ENCODE measurements at regions not wholly inside any gene's neighbourhood (a gene's known extent, or its start where the extent isn't known, plus 50 kb on each side); places are given as distances from the start of the nearest gene placed in this dataset.

- Histone ChIP-seq H3K27ac (ENCODE audit: low read depth in 2 of 2, low read length in 2 of 2) (no peak overlapping the region), H3K9ac (ENCODE audit: low read length in 3 of 3) (no peak overlapping the region), H3K4me1 (ENCODE audit: control insufficient read depth in 2 of 3, insufficient read depth in 2 of 3, low read depth in 1 of 3, low read length in 3 of 3) (no peaks in the 10 kb centered on the region), H3K4me3 (ENCODE audit: low read length in 3 of 3) (no peak overlapping the region), H3K9me3 (ENCODE audit: control insufficient read depth in 2 of 3, insufficient read depth in 1 of 3, low read length in 3 of 3) (no peaks in the 10 kb centered on the region), H3K27me3 (ENCODE audit: control insufficient read depth, insufficient read depth, low read length) (no peaks in the 10 kb centered on the region), H3K36me3 (ENCODE audit: control insufficient read depth in 2 of 3, insufficient read depth in 3 of 3, low read length in 3 of 3) (no peaks in the 10 kb centered on the region)
- TF ChIP-seq CTCF (IDR thresholded peaks at IDR 0.05; ENCODE audit: borderline replicate concordance, extremely low read depth, insufficient read depth): no peak
- DNase-seq: no peak
- FAIRE-seq: no peak
- intact Hi-C loops (cut with DNase I): no loop called here
Measured at GRCh38 chr5:162242416-162242815, 174.8 kb downstream of the GABRG2 start.

- intact Hi-C loops (cut with DNase I): no loop called here
- H3K36me3 ChIP-seq (ENCODE audit: control insufficient read depth in 2 of 3, insufficient read depth in 3 of 3, low read length in 3 of 3): no peaks in the 10 kb centered on the region
- H3K27me3 ChIP-seq (ENCODE audit: control insufficient read depth, insufficient read depth, low read length): no peaks in the 10 kb centered on the region
- H3K27ac ChIP-seq (ENCODE audit: low read depth in 2 of 2, low read length in 2 of 2): no peak overlapping the region
- DNase-seq (no peak), FAIRE-seq (no peak)
- no peaks in the 10 kb centered on the region for H3K9me3 ChIP-seq (ENCODE audit: control insufficient read depth in 2 of 3, insufficient read depth in 1 of 3, low read length in 3 of 3)
- TF ChIP-seq CTCF (IDR thresholded peaks at IDR 0.05; ENCODE audit: borderline replicate concordance, extremely low read depth, insufficient read depth): no peak
- H3K4me1 ChIP-seq (ENCODE audit: control insufficient read depth in 2 of 3, insufficient read depth in 2 of 3, low read depth in 1 of 3, low read length in 3 of 3): no peaks in the 10 kb centered on the region
- H3K9ac ChIP-seq (ENCODE audit: low read length in 3 of 3): no peak overlapping the region
- no peak overlapping the region for H3K4me3 ChIP-seq (ENCODE audit: low read length in 3 of 3)
Measured at GRCh38 chr5:162243651-162244050, 176.1 kb downstream of the GABRG2 start.

- no peak for FAIRE-seq
- no peak overlapping the region for H3K4me3 ChIP-seq (ENCODE audit: low read length in 3 of 3)
- no peaks in the 10 kb centered on the region for H3K36me3 ChIP-seq (ENCODE audit: control insufficient read depth in 2 of 3, insufficient read depth in 3 of 3, low read length in 3 of 3)
- TF ChIP-seq CTCF (IDR thresholded peaks at IDR 0.05; ENCODE audit: borderline replicate concordance, extremely low read depth, insufficient read depth): no peak
- no peak overlapping the region for H3K9ac ChIP-seq (ENCODE audit: low read length in 3 of 3)
- no peaks in the 10 kb centered on the region for H3K4me1 ChIP-seq (ENCODE audit: control insufficient read depth in 2 of 3, insufficient read depth in 2 of 3, low read depth in 1 of 3, low read length in 3 of 3)
- DNase-seq: no peak
- no peak overlapping the region for H3K27ac ChIP-seq (ENCODE audit: low read depth in 2 of 2, low read length in 2 of 2)
- H3K27me3 ChIP-seq (ENCODE audit: control insufficient read depth, insufficient read depth, low read length): no peaks in the 10 kb centered on the region
- no peaks in the 10 kb centered on the region for H3K9me3 ChIP-seq (ENCODE audit: control insufficient read depth in 2 of 3, insufficient read depth in 1 of 3, low read length in 3 of 3)
- intact Hi-C loops (cut with DNase I): no loop called here
Measured at GRCh38 chr5:162248107-162248713, 180.6 kb downstream of the GABRG2 start.

GRCh38 chr5:162256711-162257110, 189.1 kb downstream of the GABRG2 start:
- no peaks in the 10 kb centered on the region for H3K36me3 ChIP-seq (ENCODE audit: control insufficient read depth in 2 of 3, insufficient read depth in 3 of 3, low read length in 3 of 3)
- no peak overlapping the region for H3K27ac ChIP-seq (ENCODE audit: low read depth in 2 of 2, low read length in 2 of 2)
- FAIRE-seq (no peak), DNase-seq (no peak)
- no peak overlapping the region for H3K4me3 ChIP-seq (ENCODE audit: low read length in 3 of 3)
- H3K4me1 ChIP-seq (ENCODE audit: control insufficient read depth in 2 of 3, insufficient read depth in 2 of 3, low read depth in 1 of 3, low read length in 3 of 3): no peaks in the 10 kb centered on the region
- intact Hi-C loops (cut with DNase I): no loop called here
- H3K9ac ChIP-seq (ENCODE audit: low read length in 3 of 3): no peak overlapping the region
- no peak for TF ChIP-seq CTCF (IDR thresholded peaks at IDR 0.05; ENCODE audit: borderline replicate concordance, extremely low read depth, insufficient read depth)
- no peaks in the 10 kb centered on the region for H3K9me3 ChIP-seq (ENCODE audit: control insufficient read depth in 2 of 3, insufficient read depth in 1 of 3, low read length in 3 of 3)
- H3K27me3 ChIP-seq (ENCODE audit: control insufficient read depth, insufficient read depth, low read length): no peaks in the 10 kb centered on the region

All from kidney (tissue), 13 donors.